HG03103 (cell line): ENCODE measurements at regions not wholly inside any gene's neighbourhood (a gene's known extent, or its start where the extent isn't known, plus 50 kb on each side); places are given as distances from the start of the nearest gene placed in this dataset.

ENCODE experiments used
- ATAC-seq: cut with Tn5 transposase; IDR thresholded peaks from one replicate; pipeline ENCODE4 v1.9.1; 2021; ENCODE audit warnings: low read depth; ENCODE audit not compliant: unreplicated experiment

DNA sequence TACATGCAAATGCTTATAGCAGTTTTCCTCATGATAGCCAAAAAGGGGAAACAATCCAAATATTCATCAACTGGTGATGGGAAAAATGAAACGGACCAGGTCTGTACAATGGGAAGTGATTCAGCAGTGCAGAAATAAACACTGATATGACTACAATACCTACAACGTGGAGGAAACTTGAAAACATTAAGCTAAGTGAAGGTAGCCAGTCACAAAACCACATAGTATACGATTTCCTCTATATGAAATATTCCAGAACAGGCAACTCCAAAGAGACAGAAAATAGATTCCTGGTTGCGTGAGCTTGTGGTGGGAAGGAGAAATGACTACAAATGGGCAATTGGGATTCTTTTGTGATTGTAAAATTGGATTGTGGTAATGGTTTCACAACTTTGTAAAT is 263.1 kb upstream of the PITRM1 start:
- ATAC-seq: no peak

GRCh38 chr10:3433988-3434387 is 261.4 kb upstream of the PITRM1 start:
- no peak for ATAC-seq

- no peak for ATAC-seq
Measured at GRCh38 chr10:3433131-3433530, 260.5 kb upstream of the PITRM1 start.

GRCh38 chr10:3432081-3432825 is 259.7 kb upstream of the PITRM1 start:
- no peak for ATAC-seq

- no peak for ATAC-seq
Measured at GRCh38 chr10:3430501-3430900, 257.9 kb upstream of the PITRM1 start.

GRCh38 chr10:3429676-3430075 is 257.1 kb upstream of the PITRM1 start:
- no peak for ATAC-seq

- ATAC-seq: no peak
Measured at GRCh38 chr10:3428826-3429225, 256.2 kb upstream of the PITRM1 start.

- ATAC-seq: no peak
Measured at GRCh38 chr10:3427950-3428354, 255.4 kb upstream of the PITRM1 start.

DNA sequence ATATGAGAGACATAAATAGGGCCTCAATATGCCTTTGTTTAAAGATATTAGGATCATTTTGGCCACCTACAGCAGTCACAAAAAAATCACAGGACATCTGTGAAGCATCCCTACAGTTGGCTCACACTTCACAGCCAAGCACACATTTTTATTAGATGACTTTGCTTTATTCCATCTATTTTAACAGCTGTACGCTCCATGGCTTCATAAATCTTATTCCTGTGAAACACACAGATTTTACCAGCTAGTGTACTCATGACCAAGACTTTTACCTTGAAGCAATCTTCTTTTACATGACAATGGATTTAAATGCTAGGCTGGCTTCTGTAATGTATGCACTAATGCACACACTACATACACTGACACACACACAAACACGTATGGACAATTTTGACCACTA is 254.8 kb upstream of the PITRM1 start:
- ATAC-seq: no peak

DNA sequence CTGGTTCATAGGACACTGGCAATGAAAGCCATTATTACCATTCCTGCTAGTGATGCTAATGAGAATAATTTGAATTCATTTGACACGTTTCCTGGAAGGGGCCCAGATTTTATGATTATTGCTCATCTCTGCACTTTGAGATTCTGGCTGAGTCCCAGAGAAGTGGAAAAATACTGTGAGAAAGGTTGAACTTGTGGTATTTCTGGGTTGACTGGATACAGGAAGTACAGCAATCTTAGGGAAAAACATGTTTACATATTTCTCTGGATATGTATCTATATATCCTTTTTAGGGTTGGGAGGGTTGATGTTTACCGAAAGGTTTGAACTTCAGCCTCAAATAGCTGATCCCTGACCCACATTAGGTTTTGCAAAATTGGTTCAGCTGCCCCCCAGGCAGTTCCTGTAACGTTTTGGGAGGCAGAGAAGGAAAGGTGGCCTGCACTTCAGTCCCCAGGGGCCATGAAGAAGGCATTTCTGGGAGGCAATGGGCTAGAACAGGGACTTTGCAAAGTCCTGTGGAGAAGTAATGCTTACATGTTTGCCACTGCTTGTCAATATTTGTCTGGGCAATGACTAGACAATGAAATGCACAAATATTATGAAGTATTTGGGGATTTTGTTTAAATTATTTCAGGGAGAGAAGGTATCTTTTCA is 253.7 kb upstream of the PITRM1 start:
- ATAC-seq: no peak

DNA sequence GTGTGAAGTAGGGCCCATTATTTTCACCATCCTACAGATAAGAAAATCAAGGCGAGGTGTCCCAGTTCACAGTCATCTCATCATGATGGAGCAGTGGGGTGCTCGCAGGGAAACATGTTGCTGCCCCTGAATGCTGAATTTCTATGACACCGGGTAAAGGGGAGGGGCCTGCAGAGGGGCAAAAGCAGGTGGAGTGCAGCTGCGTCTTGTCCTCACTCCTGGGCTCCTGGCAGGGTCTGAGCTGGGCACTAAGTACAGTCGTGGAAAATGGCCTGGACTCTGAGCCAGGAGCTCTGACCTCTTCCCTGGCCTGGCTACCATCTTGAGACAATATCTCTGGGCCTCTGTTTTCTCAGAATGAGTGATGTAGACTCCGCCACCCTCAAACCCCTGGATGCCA is 253.1 kb upstream of the PITRM1 start:
- ATAC-seq: no peak

DNA sequence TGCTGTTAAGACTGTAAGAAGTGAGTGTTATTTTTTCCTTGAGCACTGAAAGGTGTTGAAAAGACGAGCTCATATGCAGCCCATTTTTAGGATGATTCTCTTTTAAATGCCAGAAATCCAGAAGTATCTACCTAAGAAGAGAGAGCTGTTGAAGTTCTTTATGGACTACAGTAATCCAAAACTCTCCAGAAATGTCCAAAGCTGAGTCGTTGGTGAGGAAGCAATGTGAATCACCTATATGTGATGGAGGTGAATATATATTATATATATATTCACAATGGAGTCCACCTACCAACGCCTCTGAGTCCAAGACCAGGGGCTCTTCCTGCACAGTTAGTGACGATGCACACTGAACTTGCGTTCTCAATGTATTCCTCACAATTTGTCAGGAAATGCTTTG is 252.7 kb upstream of the PITRM1 start:
- no peak for ATAC-seq

DNA sequence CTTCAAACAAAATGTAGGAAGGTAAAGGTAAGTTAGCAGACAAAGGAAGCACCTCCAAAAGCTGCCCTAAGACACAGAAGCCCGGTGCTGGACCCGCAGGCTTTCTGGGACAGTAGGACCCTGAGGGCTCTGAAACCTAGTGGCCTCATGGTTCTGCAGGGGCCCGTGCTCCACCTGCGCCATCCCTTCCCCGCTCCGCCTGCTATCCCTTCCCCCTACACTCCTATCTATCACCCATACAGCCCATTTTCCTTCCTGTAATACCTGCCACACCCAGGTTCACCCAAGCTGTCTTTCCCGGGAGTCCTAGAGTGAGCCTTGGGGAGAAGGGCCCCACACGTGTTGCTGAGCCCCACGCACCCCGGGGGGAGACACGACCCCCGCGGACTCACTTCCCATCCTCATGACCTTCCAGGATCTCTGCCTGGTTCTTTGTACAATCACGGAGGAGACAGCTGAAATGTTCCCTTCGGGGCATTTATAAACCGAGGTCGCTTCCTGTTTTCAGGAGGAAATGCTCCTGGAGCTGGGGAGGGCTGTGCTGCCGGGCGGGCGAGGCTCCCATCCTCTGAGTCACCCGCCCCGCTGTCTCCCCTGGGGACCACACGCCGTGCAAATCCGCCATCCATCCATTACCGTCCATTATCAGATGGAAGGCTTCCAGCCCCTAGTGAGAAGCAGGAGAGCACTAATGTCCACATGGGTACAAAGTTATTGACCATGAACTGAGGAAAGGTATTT is 251.7 kb upstream of the PITRM1 start:
- ATAC-seq: no peak

DNA sequence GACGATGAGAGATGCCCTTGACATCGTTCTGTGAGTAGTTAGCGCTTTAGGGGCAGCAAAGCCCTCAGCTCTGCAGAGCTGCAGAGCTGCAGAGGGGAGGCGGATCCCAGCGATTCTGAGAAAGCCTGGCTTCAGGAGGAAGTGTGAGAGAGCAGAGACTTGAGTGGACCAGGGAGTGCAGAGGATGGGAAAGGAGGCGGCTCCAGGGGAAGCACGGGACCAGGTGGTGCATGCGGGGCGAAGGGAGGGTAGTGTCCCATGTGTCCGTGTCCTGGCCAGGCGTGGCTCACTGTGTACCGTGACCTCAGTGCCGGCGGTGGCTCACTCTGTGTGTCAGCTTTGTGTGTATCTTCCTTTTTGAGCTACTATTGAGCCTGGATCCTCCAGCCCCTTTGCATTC is 250.8 kb upstream of the PITRM1 start:
- no peak for ATAC-seq

- no peak for ATAC-seq
Measured at GRCh38 chr10:3422282-3422681, 249.7 kb upstream of the PITRM1 start.

DNA sequence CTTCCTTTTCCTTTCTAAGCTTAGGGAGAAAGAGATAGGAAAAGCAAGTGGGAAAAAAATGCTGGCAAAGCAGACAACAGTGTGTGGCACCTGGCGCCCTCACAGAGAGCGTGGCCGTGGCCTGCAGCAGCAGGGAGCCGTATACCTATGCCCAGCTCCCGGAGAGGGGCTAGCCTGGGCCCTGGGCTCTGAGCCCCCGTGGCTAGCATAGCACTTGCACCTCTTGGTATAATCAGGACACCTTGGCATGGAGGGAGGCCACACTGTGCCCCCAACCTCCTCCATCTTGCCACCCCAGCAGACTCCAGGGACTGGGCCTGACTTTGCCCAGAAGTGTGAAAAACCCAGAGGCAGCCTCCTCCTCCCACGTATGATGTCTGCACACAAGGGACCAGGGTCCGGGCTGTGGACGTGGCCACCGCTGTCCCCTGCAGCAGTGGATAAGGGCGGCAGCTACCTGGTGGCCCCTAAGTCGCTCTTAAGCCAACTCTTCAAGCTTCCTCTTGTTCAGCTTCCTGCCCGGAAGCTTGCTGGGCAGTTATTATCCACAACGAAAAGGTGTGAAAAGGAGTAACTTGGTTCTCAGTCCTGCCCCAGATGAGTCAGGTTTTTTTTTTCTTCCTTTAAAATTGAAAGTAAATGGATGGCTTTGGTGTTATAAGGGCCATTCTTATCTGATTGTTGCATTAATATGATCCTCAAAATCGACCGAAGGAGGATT is 249.1 kb upstream of the PITRM1 start:
- ATAC-seq: no peak

DNA sequence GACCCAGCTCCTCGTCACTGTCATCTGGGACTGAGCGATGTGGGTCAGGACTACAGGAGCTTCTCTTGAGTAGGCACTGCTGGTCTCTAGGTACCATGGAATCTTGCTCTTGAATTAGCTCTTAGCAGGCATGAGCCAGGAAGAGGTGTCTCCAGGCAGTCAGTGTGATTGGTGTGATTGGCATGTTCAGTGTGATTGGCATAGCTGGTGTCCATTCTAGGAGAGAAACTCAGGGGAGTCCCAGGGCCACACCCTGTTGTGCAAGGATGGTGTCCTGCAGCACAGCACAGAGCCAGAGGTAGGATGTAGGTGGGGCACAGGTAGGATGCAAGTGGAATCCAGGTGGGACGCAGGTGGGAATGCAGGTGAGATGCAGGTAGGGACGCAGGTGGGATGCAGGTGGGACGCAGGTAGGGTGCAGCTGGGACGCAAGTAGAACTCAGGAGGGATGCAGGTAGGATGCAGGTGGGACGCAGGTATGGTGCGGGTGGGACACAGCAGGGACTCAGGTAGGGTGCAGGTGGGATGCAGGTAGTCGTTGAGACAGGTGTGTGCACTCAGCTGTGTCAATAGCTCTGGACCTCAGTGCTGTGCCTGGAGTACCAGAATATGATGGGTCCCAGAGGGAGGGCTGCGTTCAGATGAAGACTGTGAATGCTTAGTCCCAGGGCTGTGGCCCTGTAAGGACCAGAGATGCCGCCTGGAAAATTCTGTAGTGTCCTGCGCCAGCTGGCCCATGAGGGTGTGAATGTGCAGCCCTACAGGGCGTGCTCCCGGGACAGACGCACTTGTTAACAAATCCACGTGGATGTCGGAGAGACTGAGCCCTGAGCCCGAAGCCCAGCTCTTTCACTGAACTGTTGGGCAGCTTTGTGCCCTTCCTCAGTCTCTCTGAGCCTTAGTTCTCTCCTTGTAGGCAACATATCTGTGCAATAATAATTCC is 248.2 kb upstream of the PITRM1 start:
- no peak for ATAC-seq

- no peak for ATAC-seq
Measured at GRCh38 chr10:3419719-3420495, 247.3 kb upstream of the PITRM1 start.

GRCh38 chr10:3418926-3419325 is 246.3 kb upstream of the PITRM1 start:
- no peak for ATAC-seq
